Endothelial cell of umbilical vein (primary cell): ENCODE measurements at regions not wholly inside any gene's neighbourhood (a gene's known extent, or its start where the extent isn't known, plus 50 kb on each side); places are given as distances from the start of the nearest gene placed in this dataset.

ENCODE experiments used
- BruUV-seq: library from RNA; stranded (reverse); fragments of 400-500 nt; replicated peaks from 2 replicates; lab custom pipeline; 2021; lab: Mats Ljungman, UMichigan
- CTCF ChIA-PET: fragments of 300-600, 350-600 bp; sonication (Branson Sonifier 250); formaldehyde crosslinking; loops from one replicate; lab custom pipeline; 2021; ENCODE audit warnings: antibody characterized with exemption, inconsistent platforms; lab: Charles Lee
- POLR2A ChIA-PET: fragments of 300-600, 350-600 bp; sonication (Branson Sonifier 250); formaldehyde crosslinking; loops from one replicate; lab custom pipeline; 2021; ENCODE audit warnings: antibody characterized with exemption, inconsistent platforms; lab: Charles Lee
- DNase-seq: peaks from one replicate; pipeline ENCODE4 v3.0.0-alpha.2; 2011; ENCODE audit warnings: low read depth, low spot score
- FAIRE-seq: peaks from 2 replicates; lab custom pipeline; 2011; peaks lifted over from hg19 to GRCh38; lab: Jason Lieb, UNC
- H2AFZ ChIP-seq: 2 replicates; pipeline ENCODE4 v1.6.0; 2012; ENCODE audit warnings: low read depth, low read length, control low read depth, inconsistent platforms
- H3K27ac ChIP-seq: 2 replicates; pipeline ENCODE4 v1.5.1; 2011; ENCODE audit warnings: low read depth, mild to moderate bottlenecking, control low read depth, low read length, moderate library complexity; ENCODE audit not compliant: insufficient read depth
- H3K27me3 ChIP-seq, 2 experiments: 2 replicates each; pipeline versions ENCODE4 v1.6.0 to v1.6.1; 2011; ENCODE audit warnings: low read length in 2 of 2, mixed read lengths in 1 of 2; ENCODE audit not compliant: control insufficient read depth in 2 of 2, insufficient read depth in 2 of 2
- H3K36me3 ChIP-seq, 2 experiments: 2 replicates in 1 of 2; 3 replicates in 1 of 2; pipeline ENCODE4 v1.5.1; 2011; ENCODE audit warnings: low read length in 2 of 2, mild to moderate bottlenecking in 1 of 2, moderate library complexity in 1 of 2; ENCODE audit not compliant: control insufficient read depth in 2 of 2, insufficient read depth in 2 of 2; ENCODE audit errors: extremely low read depth in 1 of 2
- H3K4me1 ChIP-seq: 3 replicates; pipeline ENCODE4 v1.5.1; 2011; ENCODE audit warnings: mild to moderate bottlenecking, low read length; ENCODE audit not compliant: control insufficient read depth, insufficient read depth; ENCODE audit errors: extremely low read depth
- H3K4me2 ChIP-seq: 2 replicates; pipeline ENCODE4 v1.6.1; 2011; ENCODE audit warnings: low read length, control low read depth, mixed read lengths; ENCODE audit not compliant: insufficient read depth
- H3K4me3 ChIP-seq, 3 experiments: fragments of 200-600 bp in 1 of 3; sonication (generic), shearing (Covaris generic) in 1 of 3; replicated peaks in 1 of 3; 2 replicates each; pipeline ENCODE4 v1.5.1; 2011 to 2016; ENCODE audit warnings: control low read depth in 3 of 3, low read length in 3 of 3, mild to moderate bottlenecking in 2 of 3, inconsistent platforms in 1 of 3, low read depth in 1 of 3, moderate library complexity in 1 of 3; ENCODE audit not compliant: insufficient read depth in 1 of 3
- H3K79me2 ChIP-seq: 2 replicates; pipeline ENCODE4 v1.6.0; 2012; ENCODE audit warnings: low read length, inconsistent platforms; ENCODE audit not compliant: control insufficient read depth, insufficient read depth
- H3K9ac ChIP-seq: replicated peaks from 2 replicates; pipeline ENCODE3; 2011; ENCODE audit warnings: low read length, control low read depth; ENCODE audit not compliant: insufficient read depth; ENCODE audit errors: extremely low read depth
- H3K9me1 ChIP-seq: replicated peaks from 3 replicates; pipeline ENCODE4 v1.6.0; 2011; ENCODE audit warnings: mild to moderate bottlenecking, low read length; ENCODE audit not compliant: control insufficient read depth, insufficient read depth; ENCODE audit errors: extremely low read depth
- H3K9me3 ChIP-seq: replicated peaks from 2 replicates; pipeline ENCODE4 v1.5.1; 2012; ENCODE audit warnings: low read length, inconsistent platforms; ENCODE audit not compliant: control insufficient read depth, insufficient read depth
- H4K20me1 ChIP-seq: replicated peaks from 2 replicates; pipeline ENCODE3; 2011; ENCODE audit warnings: mild to moderate bottlenecking, low read length; ENCODE audit not compliant: control insufficient read depth, insufficient read depth; ENCODE audit errors: extremely low read depth
- CTCF ChIP-seq, 2 donors: IDR thresholded peaks; 1 replicate in 1 of 2; 2 replicates in 1 of 2; pipeline ENCODE4 v1.5.1; 2011; ENCODE audit warnings: low read length in 2 of 2, mild to moderate bottlenecking in 2 of 2, moderate library complexity in 2 of 2, control low read depth in 1 of 2, inconsistent platforms in 1 of 2, low read depth in 1 of 2; ENCODE audit not compliant: insufficient read depth in 1 of 2; ENCODE audit errors: extremely low read depth in 1 of 2
- EZH2 ChIP-seq: IDR thresholded peaks from 2 replicates; pipeline ENCODE4 v1.6.1; 2012; ENCODE audit warnings: borderline replicate concordance, low read depth, mild to moderate bottlenecking, moderate library complexity, low read length, inconsistent platforms; ENCODE audit not compliant: severe bottlenecking
- FOS ChIP-seq: IDR thresholded peaks from 2 replicates; pipeline ENCODE4 v1.6.1; 2011; ENCODE audit warnings: mild to moderate bottlenecking, low read length, moderate library complexity, borderline replicate concordance; ENCODE audit not compliant: insufficient read depth
- GATA2 ChIP-seq: IDR thresholded peaks from 2 replicates; pipeline ENCODE4 v1.7.0; 2011; ENCODE audit warnings: low read depth, mild to moderate bottlenecking, moderate library complexity, mixed read lengths, low read length; ENCODE audit not compliant: insufficient read length, insufficient read depth
- JUN ChIP-seq: IDR thresholded peaks from 2 replicates; pipeline ENCODE4 v1.6.1; 2011; ENCODE audit warnings: borderline replicate concordance, low read depth; ENCODE audit not compliant: insufficient read length, insufficient read depth
- MYC ChIP-seq: IDR thresholded peaks from one replicate; pipeline ENCODE4 v1.6.1; 2011; ENCODE audit warnings: mild to moderate bottlenecking, low read depth, low read length
- POLR2A ChIP-seq: IDR thresholded peaks from 2 replicates; pipeline ENCODE4 v1.6.1; 2012; ENCODE audit warnings: low read depth, mild to moderate bottlenecking, control low read depth, low read length
- dilution Hi-C: fragments of 300-500 bp; cut with MboI; formaldehyde crosslinking; loops from one replicate; pipeline ENCODE4 v1.15.0; 2019; ENCODE audit warnings: low sequenced_read_pairs; ENCODE audit not compliant: extremely low pct_ligation_motif_present
- intact Hi-C: fragments of 100-400 bp; cut with micrococcal nuclease; formaldehyde crosslinking; loops from one replicate; pipeline ENCODE4 v1.10.0; 2022
- TF ChIP-seq, protein P1 (sequence below): IDR thresholded peaks from 2 replicates; pipeline ENCODE4 v1.6.1; 2011; ENCODE audit not compliant: insufficient read depth, insufficient read length

DNA sequence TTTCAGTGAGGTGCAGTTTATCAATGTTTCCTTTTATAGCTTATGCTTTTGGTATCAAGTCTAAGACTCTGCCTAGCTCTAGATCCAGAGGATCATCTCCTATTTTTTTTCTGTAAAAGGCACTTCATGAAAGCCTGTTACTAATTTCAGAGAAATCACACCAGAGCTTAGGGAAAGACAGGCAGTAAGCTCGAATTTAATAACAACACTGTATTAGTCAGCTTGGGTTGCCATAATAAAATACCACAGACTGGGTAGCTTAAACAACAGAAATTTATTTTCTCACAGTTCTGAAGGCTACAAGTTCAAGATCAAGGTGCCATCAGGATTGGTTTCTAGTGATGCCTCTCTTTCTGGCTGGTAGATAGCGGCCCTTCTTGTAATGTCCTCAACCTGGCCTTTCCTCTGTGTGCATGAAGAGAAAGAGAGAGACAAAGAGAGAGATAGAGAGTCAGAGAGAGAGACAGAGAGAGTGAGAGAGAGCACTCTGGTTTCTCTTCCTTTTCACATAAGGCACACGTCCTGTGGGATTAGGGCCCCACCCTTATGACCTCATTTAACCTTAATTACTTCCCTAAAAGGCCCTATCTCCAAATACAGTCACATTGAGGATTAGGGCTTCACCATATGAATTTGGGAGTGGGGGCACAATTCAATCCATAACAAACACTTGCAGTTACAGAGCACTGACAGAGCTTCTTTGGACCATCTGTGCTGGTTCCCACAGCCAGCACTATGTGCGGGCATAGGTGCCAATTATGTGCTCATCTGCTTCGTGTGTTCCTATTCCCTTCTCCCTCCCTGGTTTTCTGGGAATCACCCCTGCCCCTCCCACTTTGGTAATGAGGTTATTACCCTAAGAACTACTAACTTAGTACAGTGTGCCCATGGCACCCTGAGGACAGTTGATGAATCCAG is 114.8 kb upstream of the MED14 start:
- Histone ChIP-seq H3K4me1 (no peaks in the 10 kb centered on the region), H3K4me3 (no peak overlapping the region), H3K36me3 (no peaks in the 10 kb centered on the region), H3K4me2 (no peak overlapping the region), H3K9me3 (no peaks in the 10 kb centered on the region), H2AFZ (no peak overlapping the region), H3K27ac (no peak overlapping the region), H3K27me3 (no peaks in the 10 kb centered on the region), H3K9ac (no peak overlapping the region), H3K9me1 (no peaks in the 10 kb centered on the region), H3K79me2 (no peaks in the 10 kb centered on the region), H4K20me1 (no peaks in the 10 kb centered on the region)
- POLR2A ChIA-PET, result no interaction called here
- dilution Hi-C loops, result no loop called here
- intact Hi-C loops, result no loop called here
- no peak for TF ChIP-seq POLR2A
- TF ChIP-seq FOS, result no peak
- no peak for TF ChIP-seq EZH2
- no peak for TF ChIP-seq JUN
- no peak for TF ChIP-seq MYC
- TF ChIP-seq GATA2, result no peak
- TF ChIP-seq CTCF (IDR thresholded peaks at IDR 0.05; ENCODE audit: extremely low read depth in 1 of 2, insufficient read depth in 1 of 2, low read depth in 1 of 2, low read length in 2 of 2), result no peak
- TF ChIP-seq, protein P1, sequence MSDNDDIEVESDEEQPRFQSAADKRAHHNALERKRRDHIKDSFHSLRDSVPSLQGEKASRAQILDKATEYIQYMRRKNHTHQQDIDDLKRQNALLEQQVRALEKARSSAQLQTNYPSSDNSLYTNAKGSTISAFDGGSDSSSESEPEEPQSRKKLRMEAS, result no peak
- DNase-seq (no peak), FAIRE-seq (no peak)
- no TSS peak for BruUV-seq
- CTCF ChIA-PET, result no interaction called here
